NCI-H446 treated with DMSO at 0.1 percent for 48 hours (cell line): ENCODE measurements at regions not wholly inside any gene's neighbourhood (a gene's known extent, or its start where the extent isn't known, plus 50 kb on each side); places are given as distances from the start of the nearest gene placed in this dataset.

Experiments
- DNase-seq: peaks from one replicate; lab custom pipeline; 2025; lab: John Stamatoyannopoulos, UW

DNA sequence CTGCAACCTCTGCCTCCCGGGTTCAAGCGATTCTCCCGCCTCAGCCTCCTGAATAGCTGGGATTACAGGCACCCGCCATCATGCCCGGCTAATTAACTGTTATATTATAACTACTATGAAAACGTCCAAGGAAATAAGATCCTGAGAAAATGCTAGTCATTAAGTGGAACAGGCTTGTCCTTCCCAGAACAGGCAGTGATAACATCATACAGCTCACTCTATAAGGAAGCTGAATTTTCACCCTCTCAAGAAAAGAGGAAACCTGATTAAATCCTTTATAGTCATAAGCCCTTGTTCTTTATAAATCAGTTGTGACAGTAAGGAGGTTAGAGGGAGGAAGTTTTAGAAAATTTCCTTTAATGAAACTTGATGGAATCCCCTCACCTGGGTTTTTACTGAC is 163.9 kb upstream of the CLINT1 start:
- no peak for DNase-seq

DNA sequence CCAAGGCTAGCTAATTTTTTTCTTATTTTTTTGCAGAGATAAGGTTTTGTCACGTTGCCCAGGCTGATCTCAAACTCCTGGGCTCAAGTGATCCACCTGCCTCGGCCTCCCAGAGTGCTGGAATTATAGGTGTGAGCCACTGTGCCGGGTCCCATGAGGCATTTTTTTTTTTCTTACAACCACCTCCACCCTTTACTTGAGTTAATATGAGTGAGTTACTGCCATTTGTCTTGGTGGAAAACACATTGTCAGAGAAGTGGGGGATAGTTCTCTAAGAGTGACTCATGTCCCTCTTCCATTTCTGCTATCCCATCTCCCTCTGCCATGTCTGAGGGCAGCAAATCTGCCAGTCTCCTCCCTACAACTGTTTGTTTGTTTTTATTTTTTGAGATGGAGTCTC is 163.4 kb upstream of the CLINT1 start:
- DNase-seq: no peak

DNA sequence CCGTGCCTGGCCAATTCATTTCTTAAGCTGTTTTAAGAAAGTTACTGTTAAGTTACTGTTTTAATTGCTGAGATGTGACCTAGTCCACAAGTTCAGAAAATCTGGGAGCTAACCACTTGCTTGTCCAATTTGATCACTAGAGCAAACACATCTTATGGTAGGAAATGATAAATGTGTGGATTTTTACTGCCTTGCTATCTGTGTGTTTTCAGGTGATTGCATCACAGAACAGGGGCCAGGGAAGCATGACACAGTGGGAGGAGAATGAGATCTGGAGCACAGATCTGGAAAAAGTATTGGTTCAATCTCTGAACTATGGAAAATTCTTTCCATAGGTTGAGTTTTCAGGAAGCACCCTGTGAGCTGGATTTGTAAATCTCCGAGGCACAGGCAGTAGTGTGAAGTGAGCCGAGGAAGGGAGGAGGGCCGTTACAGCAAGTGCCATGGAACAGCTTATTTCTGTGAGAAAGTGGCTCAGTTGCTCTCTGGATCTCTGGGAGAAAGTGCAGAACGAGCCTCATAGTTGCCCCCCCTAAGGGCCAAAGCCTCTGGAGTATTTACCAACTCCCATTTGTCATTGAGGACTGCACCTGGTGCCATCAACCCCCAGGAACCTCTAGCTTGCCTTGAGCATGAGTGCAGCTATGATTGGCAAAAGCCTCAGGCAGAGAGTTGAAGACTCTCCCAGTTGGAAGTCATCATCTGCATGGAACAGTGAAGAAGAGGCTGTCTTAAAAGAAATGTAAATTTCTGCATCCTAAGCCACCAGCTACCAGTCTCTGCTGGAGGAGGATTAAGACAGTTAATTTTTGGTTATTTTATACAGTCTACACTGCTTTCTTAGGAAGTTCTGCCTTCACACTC is 161.8 kb upstream of the CLINT1 start:
- DNase-seq: no peak

DNA sequence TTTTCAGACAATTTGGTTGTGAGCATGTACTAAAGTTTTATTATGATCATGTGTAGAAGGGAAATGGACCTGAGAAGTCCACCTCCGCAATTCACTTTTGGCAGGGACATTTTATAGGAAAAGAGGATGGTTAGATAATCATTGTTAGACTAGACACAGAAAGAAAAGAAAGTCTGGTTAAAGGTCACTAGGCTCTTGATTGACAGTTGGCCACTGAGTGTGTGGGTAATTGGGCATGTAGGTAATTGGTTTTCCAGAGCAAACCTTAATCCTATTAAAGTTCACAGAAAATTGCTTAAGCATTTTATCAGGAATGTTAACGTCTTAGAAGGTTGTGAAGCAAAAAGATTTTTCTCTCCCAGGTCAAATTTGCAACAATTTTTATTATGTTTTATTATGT is 158.5 kb upstream of the CLINT1 start:
- no peak for DNase-seq

DNA sequence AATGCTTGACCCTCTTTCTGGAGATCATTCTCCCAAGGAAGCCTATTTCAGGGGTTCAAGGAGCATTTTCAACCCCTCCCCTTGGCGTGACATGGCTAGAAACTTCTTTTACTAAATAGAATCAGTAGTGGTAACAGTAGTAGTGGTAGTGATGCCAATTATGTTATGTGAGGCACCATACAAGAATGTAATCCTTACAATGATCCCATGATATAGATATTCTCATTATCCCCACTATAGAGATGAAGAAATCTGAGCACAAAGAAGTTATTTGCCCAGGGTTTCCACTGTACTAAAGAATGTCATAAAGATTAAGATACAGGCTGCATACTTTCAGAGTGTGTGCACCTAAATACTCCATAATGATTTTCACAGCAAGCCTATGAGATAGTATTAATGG is 155.4 kb upstream of the CLINT1 start:
- no peak for DNase-seq

DNA sequence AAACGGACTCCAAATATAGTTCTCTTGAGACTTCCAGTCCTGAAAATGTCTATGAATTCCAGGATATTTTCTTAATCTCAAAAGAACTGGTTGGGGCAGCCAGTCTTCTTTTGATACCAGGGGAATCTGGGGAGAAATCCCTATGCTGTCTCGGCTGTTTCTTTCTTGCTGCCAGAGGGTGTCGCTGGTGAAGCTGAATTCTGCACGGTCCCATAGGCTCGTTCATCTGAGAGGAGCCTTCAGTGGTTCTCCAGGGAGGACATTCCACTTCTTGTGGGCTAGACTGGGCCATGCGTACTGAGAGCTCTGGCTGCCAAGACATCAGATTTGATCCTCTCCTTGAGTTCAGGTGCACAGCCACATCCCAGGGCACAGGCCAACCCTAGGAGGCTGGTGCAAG is 155.0 kb upstream of the CLINT1 start:
- DNase-seq: no peak

DNA sequence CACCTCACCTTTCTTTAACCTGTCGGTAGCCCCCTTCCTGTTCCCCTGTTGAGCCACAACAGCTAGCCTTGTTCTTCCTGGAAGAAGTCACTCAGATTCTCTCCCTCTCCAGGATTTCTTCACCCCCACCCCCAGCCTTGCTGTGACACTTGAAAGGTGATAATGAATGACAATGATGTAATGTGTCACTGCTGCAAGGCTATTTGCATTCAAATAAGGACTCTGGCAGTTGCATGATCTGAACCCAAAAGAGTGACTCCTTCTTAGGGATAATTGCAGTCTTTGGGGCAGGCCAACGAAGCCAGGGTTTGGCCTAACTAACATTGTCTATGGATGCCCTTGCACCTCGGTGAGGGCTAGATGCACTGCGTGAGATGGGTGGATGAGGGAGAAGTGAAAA is 154.4 kb upstream of the CLINT1 start:
- DNase-seq: no peak

DNA sequence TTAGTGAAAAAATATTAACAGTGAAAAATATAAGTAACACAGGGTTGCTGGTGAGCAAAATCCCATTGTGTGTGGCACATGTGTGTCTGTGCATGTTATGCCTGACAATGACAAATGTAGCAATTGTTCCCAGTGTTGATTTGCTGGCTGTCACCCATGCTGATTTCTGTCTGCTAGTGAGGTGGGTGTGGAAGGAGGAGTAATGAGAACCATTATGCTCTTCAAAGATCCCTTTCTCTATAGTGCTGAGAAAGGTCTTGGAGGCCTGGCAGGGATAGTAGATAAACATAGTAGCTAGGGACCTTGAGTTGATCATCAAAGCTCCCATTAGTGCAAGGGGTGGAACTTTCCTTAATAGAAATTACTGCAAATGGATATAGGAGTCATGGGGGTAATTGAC is 152.5 kb upstream of the CLINT1 start:
- no peak for DNase-seq

DNA sequence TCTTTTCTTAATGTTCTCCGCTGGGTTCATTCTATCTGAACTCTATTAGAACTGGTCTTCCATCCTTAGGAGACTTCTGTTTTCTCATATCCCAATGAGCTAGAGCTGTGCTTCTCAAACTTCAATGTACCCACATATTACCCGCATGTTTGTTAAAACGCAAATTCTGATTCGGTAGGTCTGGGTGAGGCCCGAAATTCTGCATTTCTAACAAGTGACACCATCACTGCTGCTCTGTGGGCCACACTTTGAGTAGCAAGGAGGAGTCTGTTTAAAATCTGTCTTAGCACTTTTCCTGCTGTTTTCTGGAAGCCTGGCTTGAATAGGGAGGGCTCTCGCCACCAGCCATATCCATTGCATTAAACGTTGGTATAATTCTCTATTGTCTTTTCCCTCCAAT is 151.9 kb upstream of the CLINT1 start:
- no peak for DNase-seq

DNA sequence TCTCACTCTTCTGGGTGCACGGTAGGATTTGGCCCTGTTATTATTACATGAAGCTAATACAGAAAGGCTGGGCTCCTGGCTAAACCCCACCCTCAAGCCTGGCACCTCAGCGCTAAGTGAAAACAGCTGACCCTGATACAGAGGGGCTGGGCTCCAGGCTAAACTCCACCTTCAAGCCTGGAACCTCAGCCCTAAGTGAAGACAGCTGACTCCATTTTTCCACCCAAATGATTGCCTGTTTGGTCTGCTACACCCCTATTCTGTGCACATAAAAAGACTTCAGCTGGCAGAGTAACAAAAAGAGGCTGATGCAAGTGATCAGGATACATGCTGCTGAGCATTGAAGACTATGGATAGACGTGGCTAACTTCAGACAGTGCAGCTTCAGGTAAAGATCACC is 148.4 kb upstream of the CLINT1 start:
- DNase-seq: no peak

DNA sequence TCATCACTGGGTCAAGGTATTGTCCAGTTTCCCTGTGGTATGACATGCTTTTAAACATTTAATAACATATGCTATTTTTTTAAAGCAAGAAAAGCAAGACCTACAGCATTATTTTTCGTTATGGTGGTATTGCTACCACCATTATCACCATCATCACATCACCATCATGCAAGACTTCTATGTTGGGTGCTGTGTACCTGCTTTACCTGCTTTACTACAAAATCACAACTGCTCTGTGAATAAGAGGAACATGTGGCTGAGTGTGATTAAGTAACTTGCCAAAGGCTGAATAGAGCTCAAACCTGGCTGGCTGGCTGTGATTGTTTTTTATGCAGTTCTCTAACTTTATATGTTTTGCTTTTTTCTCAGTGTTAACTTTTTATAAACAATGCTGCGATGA is 140.8 kb upstream of the CLINT1 start:
- DNase-seq: no peak

DNA sequence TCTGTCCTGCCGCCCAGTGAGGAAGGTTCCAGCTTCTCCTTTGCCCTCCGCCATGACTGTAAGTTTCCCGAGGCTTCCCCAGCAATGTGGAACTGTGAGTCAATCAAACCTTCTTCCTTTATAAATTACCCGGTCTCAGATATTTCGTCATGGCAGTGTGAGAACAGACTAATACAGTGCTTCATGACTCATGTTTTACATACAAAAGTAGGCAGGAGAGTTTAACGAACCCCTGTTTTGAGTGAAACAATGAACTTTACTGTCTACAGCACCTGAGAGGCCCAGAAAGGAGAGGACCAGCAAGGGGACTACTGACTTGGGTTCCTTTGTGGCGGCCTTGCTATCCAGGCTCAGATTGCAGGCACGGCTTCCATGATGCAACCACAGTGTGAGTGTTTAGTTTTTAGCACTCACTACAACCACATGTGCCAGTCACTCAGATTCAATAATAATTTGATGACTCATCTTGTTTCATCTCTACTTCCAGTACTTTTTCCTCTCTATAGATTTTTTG is 139.1 kb upstream of the CLINT1 start:
- DNase-seq: no peak

DNA sequence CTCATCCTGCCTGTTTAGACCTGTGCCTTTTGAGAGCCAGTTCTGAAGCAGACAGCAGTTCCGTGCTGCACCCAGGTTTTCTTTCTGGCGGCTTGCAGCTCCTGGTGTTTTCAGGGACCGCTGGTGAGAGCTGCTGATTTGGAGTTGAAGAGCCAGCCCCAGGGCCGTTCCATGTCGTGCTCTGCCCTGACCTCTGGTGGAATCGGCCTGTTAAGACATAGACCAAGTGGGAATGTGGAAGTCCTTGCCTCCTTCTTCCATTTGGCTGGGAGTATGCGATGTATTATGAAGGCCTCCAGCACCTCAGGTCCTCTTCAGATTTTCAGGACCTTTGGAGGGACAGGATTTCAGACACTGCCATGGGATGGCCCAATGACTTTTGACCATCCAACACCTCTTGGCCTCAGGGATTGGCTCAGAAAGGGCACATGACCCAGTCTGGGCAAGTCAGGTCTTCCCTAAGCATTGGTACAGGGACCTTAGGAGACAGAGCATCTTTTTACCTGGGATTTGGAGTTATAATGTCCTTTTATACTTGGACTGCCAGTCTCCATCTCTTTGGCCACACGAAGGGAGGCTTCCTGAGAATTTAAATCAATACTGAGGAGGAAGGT is 136.1 kb upstream of the CLINT1 start:
- DNase-seq: peak; percentile 9

DNA sequence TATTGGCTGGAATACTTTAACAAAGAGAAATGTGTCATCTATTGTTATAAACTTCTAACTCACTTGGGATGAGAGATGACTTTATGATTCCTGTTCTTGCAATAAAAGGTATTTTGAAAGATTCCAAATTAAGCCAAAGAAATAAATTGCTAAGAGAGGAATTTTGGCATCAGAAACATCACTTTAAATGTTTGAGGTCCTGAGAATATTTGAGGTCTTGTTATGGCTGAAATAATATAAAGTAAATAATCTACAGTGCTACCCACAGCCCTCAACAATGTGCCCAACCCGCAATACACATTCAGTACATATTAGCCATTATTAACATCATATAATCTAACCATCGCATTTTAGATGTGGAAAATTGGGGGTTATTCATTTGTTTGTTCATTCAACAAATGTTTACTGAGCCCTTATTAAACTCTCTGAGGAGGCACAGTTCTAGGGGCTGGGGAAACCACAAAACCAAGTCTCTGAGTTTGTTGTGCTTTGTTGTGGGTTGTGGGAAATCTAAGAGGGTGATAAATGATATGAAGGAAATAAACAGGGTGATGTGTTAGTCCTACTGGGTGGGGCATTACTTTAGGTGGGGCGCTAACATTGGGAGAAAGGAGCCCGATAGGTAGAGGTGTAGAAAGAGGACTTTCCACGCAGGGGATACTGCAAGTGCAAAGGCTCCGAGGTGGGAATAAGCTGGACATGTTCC is 135.2 kb upstream of the CLINT1 start:
- no peak for DNase-seq

DNA sequence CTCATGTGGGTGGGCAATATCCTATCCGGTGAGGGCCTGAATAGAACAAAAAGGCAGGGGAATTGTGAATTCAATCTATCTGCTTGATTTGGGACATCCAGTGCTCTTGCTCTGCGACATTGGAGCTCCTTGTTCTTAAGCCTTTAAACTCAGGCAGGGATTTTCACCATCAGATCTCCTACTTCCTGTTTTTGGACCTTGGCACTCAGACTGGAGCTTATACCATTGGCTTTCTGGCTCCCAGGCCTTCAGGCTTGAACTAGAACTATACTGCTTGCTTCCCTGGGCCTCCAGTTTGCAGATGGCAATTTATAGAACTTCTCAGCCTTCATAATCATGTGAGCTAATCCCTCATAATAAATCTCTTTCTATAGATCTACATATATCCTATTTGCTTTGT is 134.3 kb upstream of the CLINT1 start:
- DNase-seq: no peak

DNA sequence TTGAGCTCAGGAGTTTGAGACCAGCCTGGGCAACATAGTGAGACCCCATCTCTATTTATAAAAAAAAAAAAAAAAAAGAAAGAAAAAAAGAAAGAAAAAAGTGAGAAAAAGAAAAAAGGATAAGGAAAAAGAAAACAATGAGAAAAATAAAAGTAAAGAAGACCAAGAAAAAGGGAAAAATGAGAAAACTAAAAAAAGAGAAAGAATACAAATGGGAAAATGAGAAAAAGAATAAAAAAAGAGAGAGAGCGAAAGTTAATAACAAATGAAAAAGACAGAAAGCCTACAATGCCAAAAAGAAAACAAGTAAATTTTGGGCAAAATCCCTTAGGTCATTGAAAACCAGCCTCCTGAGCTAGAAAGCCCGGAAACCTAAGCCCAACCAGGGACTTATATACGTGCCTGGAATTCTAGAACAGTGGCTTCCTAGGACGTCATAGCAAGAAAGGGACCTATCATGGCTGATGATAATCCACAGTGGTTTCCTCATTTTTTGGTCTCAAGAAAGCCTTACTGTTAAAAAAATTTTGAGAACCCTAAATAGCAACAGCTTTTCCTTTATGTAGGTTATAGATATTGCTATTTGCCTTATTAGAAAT is 131.7 kb upstream of the CLINT1 start:
- no peak for DNase-seq

DNA sequence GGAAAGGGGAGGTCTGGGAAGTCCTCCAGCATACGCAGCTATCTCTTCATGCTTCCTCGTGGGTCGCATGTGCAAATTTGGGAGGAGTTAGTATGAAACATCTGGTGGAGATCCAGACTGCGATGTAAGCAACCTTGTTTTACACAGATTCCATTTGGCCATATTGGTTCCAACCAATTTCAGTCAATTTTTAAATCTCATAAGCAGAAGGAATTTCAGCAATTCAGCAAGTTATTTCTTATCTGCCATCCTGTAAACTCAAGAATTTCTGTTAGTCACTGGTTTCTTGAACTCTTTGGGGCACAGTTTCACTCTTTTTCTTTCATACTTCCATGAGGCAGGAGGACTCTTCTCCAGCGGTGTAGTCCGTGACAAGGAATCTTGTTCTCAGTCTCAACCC is 130.4 kb upstream of the CLINT1 start:
- DNase-seq: no peak

DNA sequence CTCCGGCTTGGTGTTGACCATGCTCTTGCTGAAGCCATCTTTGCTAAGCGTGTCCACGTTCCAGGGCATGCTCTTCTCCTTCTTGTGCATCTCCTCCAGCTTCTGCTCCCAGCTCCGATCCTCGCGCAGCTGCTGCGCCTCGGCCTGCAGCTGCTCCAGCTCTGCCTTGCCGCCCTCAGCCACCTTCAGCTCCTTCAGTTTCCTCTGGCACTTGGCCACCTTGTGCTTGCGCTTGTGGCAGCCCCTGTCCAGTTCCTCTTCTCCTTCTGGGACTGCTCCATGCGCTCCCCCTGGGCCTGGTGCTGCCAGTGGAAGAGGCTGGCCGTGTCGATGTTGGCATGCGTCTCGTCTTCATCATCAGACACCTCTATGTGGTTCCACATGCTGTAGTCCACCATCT is 128.3 kb upstream of the CLINT1 start:
- no peak for DNase-seq

DNA sequence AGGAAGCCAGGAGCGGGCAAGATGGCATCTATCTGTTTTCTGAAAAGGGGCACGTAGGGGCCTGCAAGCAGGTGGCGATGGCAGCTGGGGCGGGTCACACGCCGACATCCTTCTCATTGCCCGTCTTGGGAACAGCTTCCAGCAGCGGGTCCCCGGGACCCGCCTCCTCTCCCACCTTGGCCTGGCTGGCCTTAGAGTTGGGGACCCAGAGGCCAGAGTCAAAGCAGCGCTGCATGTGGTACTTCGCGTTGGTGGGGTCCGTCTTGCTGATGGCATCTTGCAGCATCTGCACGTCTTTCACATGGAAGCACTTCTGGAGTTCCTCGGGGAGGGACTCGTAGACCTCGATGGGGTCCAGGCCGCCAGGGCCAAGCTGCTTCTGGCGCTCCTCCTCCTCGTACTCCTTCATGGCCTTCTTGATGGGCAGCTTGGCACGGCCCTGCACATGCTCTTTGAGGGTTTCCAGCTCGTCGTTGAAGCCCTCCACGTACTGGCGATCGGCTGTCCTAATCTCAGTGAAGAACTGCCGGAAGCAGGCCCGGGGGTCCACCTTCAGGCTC is 127.6 kb upstream of the CLINT1 start:
- no peak for DNase-seq

DNA sequence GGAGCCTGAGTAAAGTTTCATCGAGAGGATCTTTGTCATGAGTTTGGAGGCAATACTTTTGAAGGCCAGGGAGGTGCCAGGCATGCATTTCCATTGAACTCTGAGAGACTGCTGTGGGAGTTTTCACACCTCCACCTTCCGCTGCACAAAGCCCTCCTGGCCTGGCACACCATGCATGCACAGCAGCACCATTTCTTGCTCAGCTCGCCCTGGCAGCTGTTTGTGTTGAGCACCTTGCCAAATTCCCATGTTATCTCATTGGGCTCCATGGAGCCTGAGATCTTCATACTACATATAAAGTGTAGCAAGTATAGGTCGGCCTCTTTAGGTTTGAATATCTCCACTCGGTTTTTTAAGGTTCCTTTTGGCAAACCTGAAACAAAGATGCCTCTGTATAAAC is 125.7 kb upstream of the CLINT1 start:
- DNase-seq: no peak

DNA sequence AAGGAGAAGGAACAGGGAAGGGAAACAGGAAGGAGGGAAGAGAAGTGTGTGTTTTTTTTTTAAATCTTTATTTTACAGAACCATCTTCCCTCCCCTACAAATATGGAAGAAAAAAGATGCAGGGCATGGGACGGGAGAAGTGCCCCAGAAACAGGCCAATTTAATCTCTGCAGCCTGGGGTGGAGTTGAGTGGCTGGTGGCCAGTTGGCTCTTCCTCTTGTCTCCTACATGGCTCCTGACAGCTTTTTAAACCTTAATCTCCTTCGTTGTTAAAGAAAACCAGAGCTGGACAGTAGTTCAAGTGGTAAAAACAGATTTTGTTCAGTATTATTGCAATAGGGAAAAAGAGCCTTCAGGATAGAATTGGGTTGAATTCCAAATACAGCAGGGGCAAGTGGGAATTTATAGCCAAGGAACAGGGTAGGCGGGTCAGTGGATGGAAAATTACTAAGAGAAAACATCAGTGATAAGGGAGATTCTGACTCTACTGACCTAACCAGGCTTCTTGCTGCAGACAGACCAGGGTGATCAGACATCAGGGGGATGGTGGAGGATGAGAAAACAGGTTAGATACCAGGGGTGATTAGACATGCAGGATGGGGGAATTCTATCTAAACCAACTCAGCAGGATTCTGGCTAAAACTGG is 125.1 kb upstream of the CLINT1 start:
- no peak for DNase-seq

DNA sequence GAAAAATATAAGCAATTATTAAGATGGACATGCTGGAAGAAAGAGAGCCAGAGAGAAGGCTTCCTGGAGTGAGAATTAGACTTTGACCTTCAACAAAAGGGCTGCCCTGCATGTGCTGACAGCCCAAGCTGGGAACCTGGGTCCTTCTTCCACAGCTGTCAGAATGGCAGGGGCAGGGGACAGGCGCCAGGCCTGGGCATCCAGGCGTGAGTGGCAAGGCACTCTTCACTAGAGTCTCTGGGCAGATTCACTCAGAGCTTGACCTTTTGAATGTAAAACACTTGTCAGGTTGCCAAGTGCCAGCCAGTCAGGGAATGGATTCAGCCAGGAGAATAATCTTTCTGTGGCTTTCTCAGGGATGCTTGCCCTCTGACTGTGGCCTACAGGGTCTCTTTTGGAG is 119.1 kb upstream of the CLINT1 start:
- DNase-seq: peak; percentile 5
